ENCODE measurements at regions not wholly inside any gene's neighbourhood (a gene's known extent, or its start where the extent isn't known, plus 50 kb on each side); places are given as distances from the start of the nearest gene placed in this dataset.

DNA sequence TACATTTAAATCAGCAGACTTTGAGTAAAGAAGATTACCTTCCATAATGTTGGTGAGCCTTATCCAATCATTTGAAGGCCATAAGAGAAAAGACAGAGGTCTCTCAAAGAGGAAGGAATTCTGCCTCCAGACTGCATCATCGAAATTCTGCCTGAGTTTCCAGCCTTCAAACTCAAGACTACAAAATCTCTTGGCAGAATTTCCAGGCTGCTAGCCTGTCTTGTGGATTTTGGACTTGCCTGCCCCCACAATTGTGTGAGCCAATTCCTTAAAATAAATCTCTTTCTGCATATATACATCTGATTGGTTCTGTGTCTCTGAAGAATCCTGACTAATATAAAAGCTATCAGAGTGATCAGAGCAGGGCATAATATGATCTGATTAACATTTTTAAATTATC lies 216.6 kb upstream of the CPHXL start:
- Histone ChIP-seq H3K4me3 (no peak overlapping the region), H3K36me3 (ENCODE audit: low read depth) (no peaks in the 10 kb centered on the region), H3K9me3 (no peaks in the 10 kb centered on the region), H3K4me1 (ENCODE audit: low read depth) (no peaks in the 10 kb centered on the region)
- TF ChIP-seq, protein P1, sequence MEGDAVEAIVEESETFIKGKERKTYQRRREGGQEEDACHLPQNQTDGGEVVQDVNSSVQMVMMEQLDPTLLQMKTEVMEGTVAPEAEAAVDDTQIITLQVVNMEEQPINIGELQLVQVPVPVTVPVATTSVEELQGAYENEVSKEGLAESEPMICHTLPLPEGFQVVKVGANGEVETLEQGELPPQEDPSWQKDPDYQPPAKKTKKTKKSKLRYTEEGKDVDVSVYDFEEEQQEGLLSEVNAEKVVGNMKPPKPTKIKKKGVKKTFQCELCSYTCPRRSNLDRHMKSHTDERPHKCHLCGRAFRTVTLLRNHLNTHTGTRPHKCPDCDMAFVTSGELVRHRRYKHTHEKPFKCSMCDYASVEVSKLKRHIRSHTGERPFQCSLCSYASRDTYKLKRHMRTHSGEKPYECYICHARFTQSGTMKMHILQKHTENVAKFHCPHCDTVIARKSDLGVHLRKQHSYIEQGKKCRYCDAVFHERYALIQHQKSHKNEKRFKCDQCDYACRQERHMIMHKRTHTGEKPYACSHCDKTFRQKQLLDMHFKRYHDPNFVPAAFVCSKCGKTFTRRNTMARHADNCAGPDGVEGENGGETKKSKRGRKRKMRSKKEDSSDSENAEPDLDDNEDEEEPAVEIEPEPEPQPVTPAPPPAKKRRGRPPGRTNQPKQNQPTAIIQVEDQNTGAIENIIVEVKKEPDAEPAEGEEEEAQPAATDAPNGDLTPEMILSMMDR (IDR thresholded peaks at IDR 0.05) = no peak
- ATAC-seq (no peak), DNase-seq (no peak)
- intact Hi-C loops (cut with DNase I, micrococcal nuclease) = no loop called here

DNA sequence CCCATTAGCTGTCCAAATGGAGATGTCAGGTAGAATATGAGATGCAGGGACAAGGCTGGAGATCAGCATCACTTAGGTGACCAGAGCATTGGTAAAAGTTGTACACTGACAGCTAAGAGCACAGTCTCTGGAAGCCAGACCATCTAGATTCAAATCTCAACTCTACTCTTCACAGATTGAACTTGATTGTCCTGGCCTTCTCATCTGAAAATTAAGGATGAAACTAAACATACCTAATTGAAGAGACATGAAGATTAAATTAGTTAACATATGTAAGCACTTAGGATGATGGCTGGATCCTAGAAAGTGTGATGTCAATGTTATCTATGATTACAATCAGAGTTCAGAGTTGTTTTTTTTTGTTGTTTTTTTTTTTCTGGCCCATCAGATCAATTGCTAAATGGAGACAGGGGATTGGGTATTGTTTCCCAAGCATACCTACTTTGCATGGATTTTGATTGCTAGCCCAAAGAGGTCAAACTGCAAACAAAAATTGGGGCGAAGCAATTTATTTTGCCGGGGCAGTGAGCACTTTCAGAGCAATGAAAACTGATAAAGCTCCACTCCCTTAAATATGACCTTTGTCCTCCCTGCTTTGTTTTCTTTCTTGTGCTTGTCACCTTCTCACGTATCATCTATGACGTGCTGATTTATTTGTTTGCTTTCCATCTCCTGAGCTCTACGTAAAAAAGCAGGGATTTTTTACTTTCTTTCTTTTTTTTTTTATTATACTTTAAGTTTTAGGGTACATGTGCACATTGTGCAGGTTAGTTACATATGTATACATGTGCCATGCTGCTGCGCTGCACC lies 217.6 kb upstream of the CPHXL start:
- H3K4me3 ChIP-seq = no peak overlapping the region
- no peaks in the 10 kb centered on the region for H3K4me1 ChIP-seq (ENCODE audit: low read depth)
- H3K36me3 ChIP-seq (ENCODE audit: low read depth) = no peaks in the 10 kb centered on the region
- peak; percentile 88 for ATAC-seq
- H3K9me3 ChIP-seq = no peaks in the 10 kb centered on the region
- TF ChIP-seq, protein P1 (IDR thresholded peaks at IDR 0.05) = no peak
- intact Hi-C loops (cut with DNase I, micrococcal nuclease) = no loop called here
- peak in 1 of 3 donors; percentile 17 for DNase-seq

DNA sequence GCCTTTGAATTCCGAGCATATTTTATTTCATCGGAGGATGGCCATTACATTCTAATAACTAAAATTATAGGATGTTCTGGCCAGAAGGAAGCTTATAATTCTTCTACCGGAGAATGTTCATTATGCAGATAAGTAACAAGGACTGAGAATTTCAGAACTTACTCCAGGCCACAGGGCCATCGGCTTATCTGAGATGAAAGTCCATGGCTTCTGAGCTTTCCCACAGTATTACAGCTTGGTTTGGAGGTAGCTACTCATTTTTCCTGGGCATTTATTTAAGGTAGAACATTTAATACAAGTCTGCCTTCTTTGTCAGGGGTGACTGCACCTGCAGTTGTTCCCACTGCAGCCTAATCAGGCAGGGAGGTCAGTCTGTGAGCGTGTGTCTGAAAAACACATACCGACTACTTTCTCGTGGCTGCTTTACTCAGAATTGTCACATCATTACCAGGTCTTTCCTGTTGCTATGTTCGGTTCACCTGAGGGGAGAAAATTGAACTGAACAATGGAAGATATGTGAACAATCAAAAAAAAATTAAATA lies 219.7 kb upstream of the CPHXL start:
- no peak for DNase-seq
- Histone ChIP-seq H3K4me1 (ENCODE audit: low read depth) (no peaks in the 10 kb centered on the region), H3K9me3 (no peaks in the 10 kb centered on the region), H3K4me3 (no peak overlapping the region), H3K36me3 (ENCODE audit: low read depth) (no peaks in the 10 kb centered on the region)
- TF ChIP-seq, protein P1 (IDR thresholded peaks at IDR 0.05) = no peak
- intact Hi-C loops (cut with DNase I, micrococcal nuclease) = no loop called here
- ATAC-seq = no peak

DNA sequence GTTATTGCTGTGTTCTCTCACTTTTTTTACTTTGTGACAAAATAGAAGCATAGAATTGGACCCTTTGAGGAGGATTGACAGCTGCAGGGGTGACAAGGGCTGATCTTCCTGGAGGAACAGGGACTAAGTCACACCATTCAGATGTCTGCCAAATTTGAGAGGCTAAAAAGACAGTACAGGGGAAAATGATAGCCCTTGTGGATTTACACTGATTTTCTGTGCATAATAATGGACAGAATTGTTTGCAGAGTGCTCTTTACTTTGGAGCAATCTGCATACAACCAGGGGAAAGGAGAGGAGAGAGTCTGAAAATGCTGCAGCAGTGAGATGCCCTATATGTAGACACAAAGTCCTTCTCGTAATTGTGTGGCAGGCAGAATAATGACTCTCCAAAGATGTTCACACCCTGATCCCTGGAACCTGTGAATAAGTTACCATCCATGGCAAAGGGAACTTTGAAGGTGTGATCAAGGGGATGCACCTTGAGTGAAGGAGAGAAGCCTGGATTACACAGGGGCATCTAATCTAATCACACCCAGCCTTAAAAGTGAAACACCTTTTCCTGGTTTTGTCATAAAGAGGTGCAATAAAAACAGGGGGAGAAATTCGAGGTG lies 221.4 kb upstream of the CPHXL start:
- Histone ChIP-seq H3K36me3 (ENCODE audit: low read depth) (no peaks in the 10 kb centered on the region), H3K4me3 (no peak overlapping the region), H3K4me1 (ENCODE audit: low read depth) (no peaks in the 10 kb centered on the region), H3K9me3 (no peaks in the 10 kb centered on the region)
- ATAC-seq (peak; percentile 60), DNase-seq (no peak)
- TF ChIP-seq, protein P1 (IDR thresholded peaks at IDR 0.05) = no peak
- intact Hi-C loops (cut with DNase I, micrococcal nuclease) = no loop called here

DNA sequence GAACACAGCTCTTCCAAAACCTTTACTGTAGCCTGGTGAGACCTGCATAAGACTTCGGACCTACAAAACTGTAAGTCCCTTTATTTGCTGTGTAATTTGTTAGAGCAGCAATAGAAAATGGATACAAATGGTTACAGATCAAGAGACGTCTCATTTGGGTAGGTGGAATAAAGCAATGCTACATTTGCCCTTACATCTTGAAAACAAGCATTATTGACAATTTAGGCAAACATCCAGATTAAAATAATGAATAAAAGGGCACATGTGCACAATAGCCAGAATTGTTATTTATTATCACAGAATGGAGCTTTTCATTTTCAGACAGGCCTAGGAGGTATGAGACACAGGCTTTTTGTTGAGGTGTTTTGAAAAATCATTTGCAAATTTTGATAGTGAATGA lies 222.2 kb upstream of the CPHXL start:
- TF ChIP-seq, protein P1 (IDR thresholded peaks at IDR 0.05) = no peak
- Histone ChIP-seq H3K4me3 (no peak overlapping the region), H3K36me3 (ENCODE audit: low read depth) (no peaks in the 10 kb centered on the region), H3K9me3 (no peaks in the 10 kb centered on the region), H3K4me1 (ENCODE audit: low read depth) (no peaks in the 10 kb centered on the region)
- DNase-seq = no peak
- ATAC-seq = no peak
- intact Hi-C loops (cut with DNase I, micrococcal nuclease) = no loop called here
